GM12878 (cell line): ENCODE measurements at regions not wholly inside any gene's neighbourhood (a gene's known extent, or its start where the extent isn't known, plus 50 kb on each side); places are given as distances from the start of the nearest gene placed in this dataset.

ENCODE experiments used
- ATAC-seq: fragments of 200-7000 bp; cut with Tn5 transposase; 3 replicates; pipeline ENCODE4 v1.9.1; 2020; ENCODE audit warnings: mild to moderate bottlenecking, moderate library complexity
- BruUV-seq: library from RNA; stranded (reverse); fragments of 400-500 nt; replicated peaks from 2 replicates; lab custom pipeline; 2021; lab: Mats Ljungman, UMichigan
- CTCF ChIA-PET: fragments of 300-600 bp; sonication (Branson Sonifier 250); formaldehyde crosslinking; extraction: SDS; loops from one replicate; lab custom pipeline; 2021; ENCODE audit warnings: inconsistent platforms; lab: Yijun Ruan, JAX
- POLR2A ChIA-PET: fragments of 350-600 bp; formaldehyde crosslinking; extraction: SDS; loops from one replicate; lab custom pipeline; 2021; ENCODE audit warnings: inconsistent platforms; lab: Charles Lee
- RAD21 ChIA-PET: fragments of 300-600 bp; sonication (Branson Sonifier 250); formaldehyde crosslinking; loops from one replicate; lab custom pipeline; 2023; ENCODE audit warnings: antibody characterized with exemption; ENCODE audit not compliant: unreplicated experiment; lab: Charles Lee
- SMC1A ChIA-PET: fragments of 300-600 bp; sonication (Branson Sonifier 250); formaldehyde crosslinking; loops from one replicate; lab custom pipeline; 2023; ENCODE audit not compliant: unreplicated experiment, uncharacterized antibody; lab: Charles Lee
- DNase-seq: peaks from one replicate; pipeline ENCODE4 v3.0.0-alpha.2; 2011; ENCODE audit warnings: low read depth, low spot score
- FAIRE-seq: peaks from 3 replicates; lab custom pipeline; 2011; peaks lifted over from hg19 to GRCh38; lab: Jason Lieb, UNC
- H2AFZ ChIP-seq: 2 replicates; pipeline ENCODE4 v1.6.0; 2011; ENCODE audit warnings: low read depth, low read length, control low read depth; ENCODE audit not compliant: control insufficient read depth
- H3K27ac ChIP-seq: 2 replicates; pipeline ENCODE4 v1.5.1; 2011; ENCODE audit warnings: control low read depth; ENCODE audit not compliant: control insufficient read depth, insufficient read depth
- H3K27me3 ChIP-seq, 2 experiments: replicated peaks in 1 of 2; 2 replicates each; pipeline versions ENCODE4 v1.6.0 to v1.6.1; 2011; ENCODE audit warnings: low read length in 1 of 2; ENCODE audit not compliant: control insufficient read depth in 2 of 2, insufficient read depth in 2 of 2
- H3K36me3 ChIP-seq, 2 experiments: 2 replicates each; pipeline ENCODE4 v1.5.1; 2011; ENCODE audit warnings: low read length in 1 of 2; ENCODE audit not compliant: control insufficient read depth in 2 of 2, insufficient read depth in 2 of 2
- H3K4me1 ChIP-seq: 2 replicates; pipeline ENCODE4 v1.6.1; 2011; ENCODE audit warnings: mild to moderate bottlenecking, low read length, moderate library complexity, mixed read lengths; ENCODE audit not compliant: control insufficient read depth, insufficient read depth
- H3K4me2 ChIP-seq: 2 replicates; pipeline ENCODE4 v1.6.0; 2011; ENCODE audit warnings: control low read depth; ENCODE audit not compliant: control insufficient read depth, insufficient read depth
- H3K4me3 ChIP-seq: fragments of 200-600 bp; sonication (generic); 2 replicates; pipeline ENCODE4 v1.5.1; 2016
- H3K79me2 ChIP-seq: 2 replicates; pipeline ENCODE4 v1.6.0; 2011; ENCODE audit warnings: low read length; ENCODE audit not compliant: control insufficient read depth, insufficient read depth
- H3K9ac ChIP-seq: 2 replicates; pipeline ENCODE4 v1.8.0; 2011; ENCODE audit warnings: low read length, control low read depth, mixed read lengths; ENCODE audit not compliant: control insufficient read depth, insufficient read depth
- H3K9me3 ChIP-seq: replicated peaks from 3 replicates; pipeline ENCODE4 v1.5.1; 2011; ENCODE audit warnings: mild to moderate bottlenecking, low read length; ENCODE audit not compliant: control insufficient read depth, insufficient read depth
- H4K20me1 ChIP-seq: 2 replicates; pipeline ENCODE4 v1.6.0; 2011; ENCODE audit not compliant: control insufficient read depth, insufficient read depth
- ETV6 ChIP-seq, 2 experiments: fragments of 450-650 bp in 1 of 2; IDR thresholded peaks in 1 of 2; conservative IDR thresholded peaks in 1 of 2; 2 replicates each; pipeline ENCODE4 v1.6.1; 2014; ENCODE audit warnings: antibody characterized with exemption in 1 of 2, borderline replicate concordance in 1 of 2, low read depth in 1 of 2, mild to moderate bottlenecking in 1 of 2, moderate library complexity in 1 of 2
- EZH2 ChIP-seq: IDR thresholded peaks from 2 replicates; pipeline ENCODE4 v1.6.1; 2012; ENCODE audit warnings: low read depth, mild to moderate bottlenecking, control low read depth, inconsistent platforms, low read length, borderline replicate concordance; ENCODE audit not compliant: control insufficient read depth
- HDAC6 ChIP-seq: fragments of 200-600 bp; sonication (generic); IDR thresholded peaks from one replicate; pipeline ENCODE4 v1.8.0; 2017; ENCODE audit warnings: antibody characterized with exemption; ENCODE audit not compliant: unreplicated experiment
- RAD21 ChIP-seq: IDR thresholded peaks from 2 replicates; pipeline ENCODE4 v1.6.1; 2011; ENCODE audit warnings: mild to moderate bottlenecking, low read depth, low read length, moderate library complexity; ENCODE audit not compliant: insufficient read depth
- SIN3A ChIP-seq: IDR thresholded peaks from 2 replicates; pipeline ENCODE4 v1.6.1; 2012; ENCODE audit warnings: low read depth, low read length, improper control_type of control experiment
- SREBF1 ChIP-seq: IDR thresholded peaks from 2 replicates; pipeline ENCODE4 v1.6.1; 2012; ENCODE audit warnings: mild to moderate bottlenecking, low read length
- ZNF217 ChIP-seq: fragments of 450-650 bp; IDR thresholded peaks from 2 replicates; pipeline ENCODE4 v1.6.1; 2017; ENCODE audit warnings: antibody characterized with exemption, mild to moderate bottlenecking
- WGBS: methylation state at CpG from one replicate; pipeline ENCODE4 v1.1.6; 2016; ENCODE audit warnings: low lambda C conversion rate; ENCODE audit not compliant: insufficient replicate concordance, insufficient coverage; ENCODE audit errors: missing lambda C conversion rate; 5-methylcytosine and 5-hydroxymethylcytosine counted together
- in situ Hi-C: fragments of 300-500 bp; cut with MboI; formaldehyde crosslinking; loops from 9 replicates; pipeline ENCODE4 v1.14.3; 2018; ENCODE audit warnings: mixed read lengths
- intact Hi-C: fragments of 100-400 bp; cut with micrococcal nuclease; formaldehyde crosslinking; loops from one replicate; pipeline ENCODE4 v1.14.2; 2022; ENCODE audit not compliant: unreplicated experiment
- TF ChIP-seq, protein P1 (sequence below): IDR thresholded peaks from 2 replicates; pipeline ENCODE4 v1.6.1; 2012; ENCODE audit warnings: low read depth, low read length, improper control_type of control experiment

GRCh38 chr16:52076801-52077201 lies 470.1 kb downstream of the TOX3 start:
- Histone ChIP-seq H3K27me3 (no peaks in the 10 kb centered on the region), H3K79me2 (no peaks in the 10 kb centered on the region), H2AFZ (no peak overlapping the region), H3K36me3 (no peaks in the 10 kb centered on the region), H4K20me1 (no peaks in the 10 kb centered on the region), H3K4me2 (no peak overlapping the region), H3K27ac (no peak overlapping the region), H3K4me1 (no peaks in the 10 kb centered on the region), H3K9ac (no peak overlapping the region), H3K4me3 (no peak overlapping the region), H3K9me3 (no peaks in the 10 kb centered on the region)
- ChIA-PET RAD21 (no interaction called here), CTCF (no interaction called here), SMC1A (no interaction called here), POLR2A (no interaction called here)
- ATAC-seq = no peak
- no peak for DNase-seq
- intact Hi-C loops (no loop called here), in situ Hi-C loops (no loop called here)
- TF ChIP-seq SREBF1 (no peak), ETV6 (conservative IDR thresholded peaks at IDR 0.05 in 1 of 2, IDR thresholded peaks at IDR 0.05 in 1 of 2; ENCODE audit: borderline replicate concordance in 1 of 2, low read depth in 1 of 2) (no peak), HDAC6 (no peak), SIN3A (no peak), RAD21 (no peak)
- FAIRE-seq = no peak
- WGBS = 30% methylated on average over 3 of the region's 3 CpGs
- BruUV-seq = no TSS peak

GRCh38 chr16:52076332-52076731 lies 470.6 kb downstream of the TOX3 start:
- no peaks in the 10 kb centered on the region for H3K36me3 ChIP-seq
- ChIA-PET SMC1A (no interaction called here), POLR2A (no interaction called here), RAD21 (no interaction called here), CTCF (no interaction called here)
- H3K4me3 ChIP-seq = no peak overlapping the region
- DNase-seq (no peak), FAIRE-seq (no peak), ATAC-seq (no peak)
- H3K79me2 ChIP-seq = no peaks in the 10 kb centered on the region
- no peaks in the 10 kb centered on the region for H3K9me3 ChIP-seq
- no peaks in the 10 kb centered on the region for H3K27me3 ChIP-seq
- 49% methylated on average over 6 of the region's 6 CpGs for WGBS
- no peaks in the 10 kb centered on the region for H3K4me1 ChIP-seq
- H3K4me2 ChIP-seq = no peak overlapping the region
- in situ Hi-C loops = no loop called here
- BruUV-seq = no TSS peak
- no peak overlapping the region for H3K9ac ChIP-seq
- intact Hi-C loops = no loop called here
- TF ChIP-seq, protein P1, sequence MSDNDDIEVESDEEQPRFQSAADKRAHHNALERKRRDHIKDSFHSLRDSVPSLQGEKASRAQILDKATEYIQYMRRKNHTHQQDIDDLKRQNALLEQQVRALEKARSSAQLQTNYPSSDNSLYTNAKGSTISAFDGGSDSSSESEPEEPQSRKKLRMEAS = no peak
- no peak for TF ChIP-seq ZNF217
- no peak for TF ChIP-seq EZH2
- no peaks in the 10 kb centered on the region for H4K20me1 ChIP-seq
- H3K27ac ChIP-seq = no peak overlapping the region
- H2AFZ ChIP-seq = no peak overlapping the region
